NCI-H2081 (cell line): ENCODE measurements at regions not wholly inside any gene's neighbourhood (a gene's known extent, or its start where the extent isn't known, plus 50 kb on each side); places are given as distances from the start of the nearest gene placed in this dataset.

ENCODE experiments used
- DNase-seq, 2 experiments: peaks; one replicate each; lab custom pipeline; 2025; lab: John Stamatoyannopoulos, UW

- DNase-seq: peak; percentile 79 to 99
Observed at GRCh38 chr5:31048282-31049270, 144.9 kb upstream of the CDH6 start.

- peak in 1 of 2 experiments; percentile 80 for DNase-seq
Observed at GRCh38 chr5:31047621-31048020, 145.9 kb upstream of the CDH6 start.

GRCh38 chr5:31047007-31047406, 146.5 kb upstream of the CDH6 start:
- peak; percentile 83 to 98 for DNase-seq

- no peak for DNase-seq
Observed at GRCh38 chr5:31036411-31036810, 157.1 kb upstream of the CDH6 start.

GRCh38 chr5:31033295-31033694, 160.2 kb upstream of the CDH6 start:
- peak in 1 of 2 experiments; percentile 71 for DNase-seq

GRCh38 chr5:31029925-31030324, 163.6 kb upstream of the CDH6 start:
- DNase-seq: no peak

GRCh38 chr5:31027721-31028120, 165.8 kb upstream of the CDH6 start:
- DNase-seq: no peak

- DNase-seq: no peak
Observed at GRCh38 chr5:31023105-31023504, 170.4 kb upstream of the CDH6 start.

GRCh38 chr5:31021181-31021624, 172.3 kb upstream of the CDH6 start:
- no peak for DNase-seq

- no peak for DNase-seq
Observed at GRCh38 chr5:31008231-31008630, 185.3 kb upstream of the CDH6 start.

GRCh38 chr5:31007672-31008071, 185.8 kb upstream of the CDH6 start:
- DNase-seq: no peak

GRCh38 chr5:31000287-31000686, 193.2 kb upstream of the CDH6 start:
- DNase-seq: no peak

GRCh38 chr5:30997681-30998080, 195.8 kb upstream of the CDH6 start:
- no peak for DNase-seq

GRCh38 chr5:30994902-30995301, 198.6 kb upstream of the CDH6 start:
- no peak for DNase-seq

- no peak for DNase-seq
Observed at GRCh38 chr5:30994176-30994575, 199.3 kb upstream of the CDH6 start.

GRCh38 chr5:30991462-30991861, 202.0 kb upstream of the CDH6 start:
- DNase-seq: no peak

- DNase-seq: no peak
Observed at GRCh38 chr5:30981576-30981975, 211.9 kb upstream of the CDH6 start.

- no peak for DNase-seq
Observed at GRCh38 chr5:30968971-30969370, 224.5 kb upstream of the CDH6 start.

GRCh38 chr5:30960036-30960435, 233.4 kb upstream of the CDH6 start:
- no peak for DNase-seq

GRCh38 chr5:30959238-30959637, 234.2 kb upstream of the CDH6 start:
- no peak for DNase-seq

GRCh38 chr5:30957591-30957990, 235.9 kb upstream of the CDH6 start:
- DNase-seq: no peak

GRCh38 chr5:30956251-30956650, 237.2 kb upstream of the CDH6 start:
- DNase-seq: no peak

- no peak for DNase-seq
Observed at GRCh38 chr5:30937070-30937469, 256.4 kb upstream of the CDH6 start.

- DNase-seq: no peak
Observed at GRCh38 chr5:30933599-30933998, 259.9 kb upstream of the CDH6 start.
